ENCODE measurements at regions not wholly inside any gene's neighbourhood (a gene's known extent, or its start where the extent isn't known, plus 50 kb on each side); places are given as distances from the start of the nearest gene placed in this dataset.

- Histone ChIP-seq H3K4me1 (ENCODE audit: control insufficient read depth, insufficient read depth, low read length, poor library complexity, severe bottlenecking) (no peaks in the 10 kb centered on the region), H3K36me3 (ENCODE audit: control insufficient read depth, insufficient read depth, low read length) (no peaks in the 10 kb centered on the region), H3K27ac (ENCODE audit: insufficient read depth, low read length, poor library complexity, severe bottlenecking) (no peak overlapping the region), H3K27me3 (ENCODE audit: control insufficient read depth, insufficient read depth, low read length) (no peaks in the 10 kb centered on the region), H3K9me3 (ENCODE audit: control insufficient read depth in 2 of 2, low read length in 2 of 2) (no peaks in the 10 kb centered on the region), H3K4me3 (ENCODE audit: low read depth, low read length) (no peak overlapping the region)
- peaks cover 6 to 19% (median 9%) of the 10 kb centered on the region in 7 donors for H3K9me3 Mint-ChIP-seq
- no peaks in the 10 kb centered on the region for H3K27me3 Mint-ChIP-seq
- H3K4me1 Mint-ChIP-seq: no peaks in the 10 kb centered on the region
- DNase-seq (no peak), ATAC-seq (ENCODE audit: low read depth in 2 of 2) (no peak)
- no peak overlapping the region for H3K4me3 Mint-ChIP-seq
- no peak overlapping the region for H3K27ac Mint-ChIP-seq
- H3K36me3 Mint-ChIP-seq: no peaks in the 10 kb centered on the region
Measured at GRCh38 chr2:34388446-34388845, 789.3 kb upstream of the FAM98A start.

GRCh38 chr2:34387536-34387935, 788.4 kb upstream of the FAM98A start:
- peaks cover 6 to 19% (median 8%) of the 10 kb centered on the region in 7 donors for H3K9me3 Mint-ChIP-seq
- H3K4me1 ChIP-seq (ENCODE audit: control insufficient read depth, insufficient read depth, low read length, poor library complexity, severe bottlenecking): no peaks in the 10 kb centered on the region
- H3K27ac ChIP-seq (ENCODE audit: insufficient read depth, low read length, poor library complexity, severe bottlenecking): no peak overlapping the region
- H3K27ac Mint-ChIP-seq: no peak overlapping the region
- no peaks in the 10 kb centered on the region for H3K9me3 ChIP-seq (ENCODE audit: control insufficient read depth in 2 of 2, low read length in 2 of 2)
- no peaks in the 10 kb centered on the region for H3K4me1 Mint-ChIP-seq
- no peaks in the 10 kb centered on the region for H3K27me3 Mint-ChIP-seq
- no peaks in the 10 kb centered on the region for H3K36me3 ChIP-seq (ENCODE audit: control insufficient read depth, insufficient read depth, low read length)
- ATAC-seq (ENCODE audit: low read depth in 2 of 2): no peak
- no peaks in the 10 kb centered on the region for H3K27me3 ChIP-seq (ENCODE audit: control insufficient read depth, insufficient read depth, low read length)
- no peak overlapping the region for H3K4me3 Mint-ChIP-seq
- DNase-seq: no peak
- H3K4me3 ChIP-seq (ENCODE audit: low read depth, low read length): no peak overlapping the region
- no peaks in the 10 kb centered on the region for H3K36me3 Mint-ChIP-seq

- Histone ChIP-seq H3K27ac (ENCODE audit: insufficient read depth, low read length, poor library complexity, severe bottlenecking) (no peak overlapping the region), H3K4me1 (ENCODE audit: control insufficient read depth, insufficient read depth, low read length, poor library complexity, severe bottlenecking) (no peaks in the 10 kb centered on the region), H3K9me3 (ENCODE audit: control insufficient read depth in 2 of 2, low read length in 2 of 2) (no peaks in the 10 kb centered on the region), H3K36me3 (ENCODE audit: control insufficient read depth, insufficient read depth, low read length) (no peaks in the 10 kb centered on the region), H3K27me3 (ENCODE audit: control insufficient read depth, insufficient read depth, low read length) (no peaks in the 10 kb centered on the region), H3K4me3 (ENCODE audit: low read depth, low read length) (no peak overlapping the region)
- DNase-seq (no peak), ATAC-seq (ENCODE audit: low read depth in 2 of 2) (no peak)
- Mint-ChIP-seq H3K9me3 (peaks cover 0 to 7% (median 3%) of the 10 kb centered on the region in 7 donors), H3K4me1 (no peaks in the 10 kb centered on the region), H3K27ac (no peak overlapping the region), H3K36me3 (no peaks in the 10 kb centered on the region), H3K27me3 (no peaks in the 10 kb centered on the region), H3K4me3 (no peak overlapping the region)
Measured at GRCh38 chr2:34379586-34379985, 780.5 kb upstream of the FAM98A start.

DNA sequence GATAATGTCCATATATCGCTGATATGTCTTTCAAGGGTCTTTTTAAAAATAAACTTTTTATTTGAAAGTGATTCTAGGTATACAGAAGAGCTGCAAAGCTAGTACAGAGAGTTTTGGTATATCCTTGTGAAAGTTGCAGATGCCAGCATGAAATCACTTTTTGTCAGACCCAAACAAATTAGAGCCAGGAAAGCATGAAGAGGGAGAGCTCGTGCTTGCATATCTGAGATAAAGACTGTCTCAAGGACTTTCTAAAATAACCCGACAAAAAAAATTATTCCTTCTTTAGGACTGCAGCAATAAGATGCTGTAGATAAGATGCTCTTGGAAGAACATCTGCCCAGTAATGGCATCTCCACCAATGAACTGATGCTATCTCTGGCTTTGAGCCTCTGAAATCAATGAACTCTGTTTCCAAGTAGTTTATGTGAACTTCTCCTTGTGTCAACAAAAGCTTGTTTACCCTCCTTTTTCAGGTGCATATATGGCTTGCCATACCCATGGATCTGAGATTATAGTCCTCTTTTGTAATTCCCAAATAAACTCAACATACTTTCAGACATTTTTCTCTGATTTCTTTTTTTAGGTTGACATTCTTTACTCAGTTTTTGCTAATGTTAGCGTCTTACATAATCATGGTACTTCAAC, 774.6 kb upstream of the FAM98A start:
- ATAC-seq (ENCODE audit: low read depth in 2 of 2): no peak
- Mint-ChIP-seq H3K4me1 (no peaks in the 10 kb centered on the region), H3K4me3 (no peak overlapping the region), H3K27me3 (no peaks in the 10 kb centered on the region), H3K9me3 (peaks cover 0 to 10% (median 3%) of the 10 kb centered on the region in 7 donors), H3K36me3 (no peaks in the 10 kb centered on the region), H3K27ac (no peak overlapping the region)
- Histone ChIP-seq H3K27ac (ENCODE audit: insufficient read depth, low read length, poor library complexity, severe bottlenecking) (no peak overlapping the region), H3K36me3 (ENCODE audit: control insufficient read depth, insufficient read depth, low read length) (no peaks in the 10 kb centered on the region), H3K9me3 (ENCODE audit: control insufficient read depth in 2 of 2, low read length in 2 of 2) (no peaks in the 10 kb centered on the region), H3K4me1 (ENCODE audit: control insufficient read depth, insufficient read depth, low read length, poor library complexity, severe bottlenecking) (no peaks in the 10 kb centered on the region), H3K27me3 (ENCODE audit: control insufficient read depth, insufficient read depth, low read length) (no peaks in the 10 kb centered on the region), H3K4me3 (ENCODE audit: low read depth, low read length) (no peak overlapping the region)
- no peak for DNase-seq

DNA sequence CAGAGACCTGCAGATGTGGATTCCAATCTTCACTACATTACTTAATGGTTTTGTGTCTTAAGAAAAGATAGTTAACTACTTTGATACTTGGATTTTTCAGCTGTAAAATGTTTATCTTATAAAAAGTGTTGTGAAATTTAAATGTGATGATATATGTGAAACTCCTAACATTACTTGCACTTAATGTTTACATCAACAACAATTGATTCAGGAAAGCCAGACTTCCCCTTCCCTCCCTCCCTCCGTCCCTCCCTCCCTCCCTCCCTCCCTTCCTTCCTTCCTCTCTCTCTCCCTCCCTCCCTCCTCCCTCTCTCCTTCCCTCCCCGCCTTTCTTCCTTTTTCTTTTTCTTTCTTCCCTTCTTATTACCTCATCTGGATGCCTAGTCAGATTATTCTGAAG, 773.9 kb upstream of the FAM98A start:
- H3K4me3 ChIP-seq (ENCODE audit: low read depth, low read length): no peak overlapping the region
- H3K9me3 Mint-ChIP-seq: peaks cover 0 to 10% (median 3%) of the 10 kb centered on the region in 7 donors
- H3K27ac ChIP-seq (ENCODE audit: insufficient read depth, low read length, poor library complexity, severe bottlenecking): no peak overlapping the region
- H3K27me3 Mint-ChIP-seq: no peaks in the 10 kb centered on the region
- no peaks in the 10 kb centered on the region for H3K4me1 ChIP-seq (ENCODE audit: control insufficient read depth, insufficient read depth, low read length, poor library complexity, severe bottlenecking)
- H3K4me1 Mint-ChIP-seq: no peaks in the 10 kb centered on the region
- no peak overlapping the region for H3K4me3 Mint-ChIP-seq
- H3K27ac Mint-ChIP-seq: no peak overlapping the region
- no peaks in the 10 kb centered on the region for H3K36me3 ChIP-seq (ENCODE audit: control insufficient read depth, insufficient read depth, low read length)
- H3K9me3 ChIP-seq (ENCODE audit: control insufficient read depth in 2 of 2, low read length in 2 of 2): no peaks in the 10 kb centered on the region
- DNase-seq (no peak), ATAC-seq (ENCODE audit: low read depth in 2 of 2) (no peak)
- no peaks in the 10 kb centered on the region for H3K27me3 ChIP-seq (ENCODE audit: control insufficient read depth, insufficient read depth, low read length)
- no peaks in the 10 kb centered on the region for H3K36me3 Mint-ChIP-seq

DNA sequence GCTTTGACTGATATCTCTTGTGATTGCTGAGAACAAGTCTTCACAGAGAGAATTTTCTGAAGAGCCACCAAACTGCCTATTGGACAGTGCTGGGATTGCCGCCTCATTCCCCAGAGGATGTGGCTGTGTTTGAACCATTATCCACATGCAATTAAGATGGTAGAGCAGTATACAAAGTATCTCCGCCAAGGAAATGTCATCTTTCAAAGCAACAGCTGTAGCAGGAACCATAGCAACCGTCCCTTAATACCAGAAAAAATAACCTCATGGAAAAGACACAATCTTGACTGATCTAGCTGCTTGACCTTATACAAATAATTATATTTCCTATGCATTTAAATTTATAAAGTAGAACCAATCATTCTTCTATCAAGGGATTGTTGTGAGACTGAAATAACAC, 772.6 kb upstream of the FAM98A start:
- Histone ChIP-seq H3K4me3 (ENCODE audit: low read depth, low read length) (no peak overlapping the region), H3K36me3 (ENCODE audit: control insufficient read depth, insufficient read depth, low read length) (no peaks in the 10 kb centered on the region), H3K4me1 (ENCODE audit: control insufficient read depth, insufficient read depth, low read length, poor library complexity, severe bottlenecking) (no peaks in the 10 kb centered on the region), H3K27me3 (ENCODE audit: control insufficient read depth, insufficient read depth, low read length) (no peaks in the 10 kb centered on the region), H3K9me3 (ENCODE audit: control insufficient read depth in 2 of 2, low read length in 2 of 2) (no peaks in the 10 kb centered on the region), H3K27ac (ENCODE audit: insufficient read depth, low read length, poor library complexity, severe bottlenecking) (no peak overlapping the region)
- Mint-ChIP-seq H3K4me3 (no peak overlapping the region), H3K27ac (no peak overlapping the region), H3K36me3 (no peaks in the 10 kb centered on the region), H3K4me1 (no peaks in the 10 kb centered on the region), H3K9me3 (peaks cover 0 to 9% (median 0%) of the 10 kb centered on the region in 7 donors), H3K27me3 (no peaks in the 10 kb centered on the region)
- ATAC-seq (ENCODE audit: low read depth in 2 of 2) (no peak), DNase-seq (no peak)

- peaks cover 0 to 6% (median 1%) of the 10 kb centered on the region in 7 donors for H3K9me3 Mint-ChIP-seq
- H3K9me3 ChIP-seq (ENCODE audit: control insufficient read depth in 2 of 2, low read length in 2 of 2): peaks cover 0 to 5% of the 10 kb centered on the region in 2 experiments
- DNase-seq (no peak), ATAC-seq (ENCODE audit: low read depth in 2 of 2) (no peak)
- no peaks in the 10 kb centered on the region for H3K36me3 Mint-ChIP-seq
- H3K27me3 ChIP-seq (ENCODE audit: control insufficient read depth, insufficient read depth, low read length): no peaks in the 10 kb centered on the region
- no peak overlapping the region for H3K4me3 ChIP-seq (ENCODE audit: low read depth, low read length)
- H3K36me3 ChIP-seq (ENCODE audit: control insufficient read depth, insufficient read depth, low read length): no peaks in the 10 kb centered on the region
- H3K27me3 Mint-ChIP-seq: no peaks in the 10 kb centered on the region
- no peaks in the 10 kb centered on the region for H3K4me1 Mint-ChIP-seq
- H3K27ac Mint-ChIP-seq: no peak overlapping the region
- no peak overlapping the region for H3K4me3 Mint-ChIP-seq
- no peaks in the 10 kb centered on the region for H3K4me1 ChIP-seq (ENCODE audit: control insufficient read depth, insufficient read depth, low read length, poor library complexity, severe bottlenecking)
- no peak overlapping the region for H3K27ac ChIP-seq (ENCODE audit: insufficient read depth, low read length, poor library complexity, severe bottlenecking)
Measured at GRCh38 chr2:34368304-34368703, 769.2 kb upstream of the FAM98A start.

DNA sequence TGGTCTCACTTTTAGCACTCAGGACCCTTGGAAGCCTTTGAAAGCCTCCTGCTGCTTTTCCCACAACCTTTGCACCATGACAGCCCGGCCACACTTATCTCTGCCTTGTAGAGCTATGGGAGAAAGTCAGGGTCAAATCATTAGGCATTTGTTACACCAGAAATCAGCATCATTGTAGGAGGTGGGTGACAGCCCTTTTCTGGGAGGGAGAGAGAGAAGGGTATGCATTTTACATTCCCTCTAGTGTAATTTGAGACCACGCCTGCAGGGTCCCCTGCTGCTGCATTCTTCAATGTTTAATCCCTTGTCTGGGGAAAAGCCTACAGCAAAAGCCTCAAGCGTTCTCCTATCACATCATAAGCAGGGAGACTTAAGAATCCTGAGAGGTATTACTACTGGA, 766.8 kb upstream of the FAM98A start:
- H3K27ac Mint-ChIP-seq: no peak overlapping the region
- no peak overlapping the region for H3K27ac ChIP-seq (ENCODE audit: insufficient read depth, low read length, poor library complexity, severe bottlenecking)
- H3K36me3 ChIP-seq (ENCODE audit: control insufficient read depth, insufficient read depth, low read length): no peaks in the 10 kb centered on the region
- peaks cover 0 to 6% (median 0%) of the 10 kb centered on the region in 7 donors for H3K9me3 Mint-ChIP-seq
- no peaks in the 10 kb centered on the region for H3K4me1 Mint-ChIP-seq
- H3K4me3 ChIP-seq (ENCODE audit: low read depth, low read length): no peak overlapping the region
- no peaks in the 10 kb centered on the region for H3K36me3 Mint-ChIP-seq
- H3K27me3 Mint-ChIP-seq: no peaks in the 10 kb centered on the region
- DNase-seq (no peak), ATAC-seq (ENCODE audit: low read depth in 2 of 2) (no peak)
- no peaks in the 10 kb centered on the region for H3K4me1 ChIP-seq (ENCODE audit: control insufficient read depth, insufficient read depth, low read length, poor library complexity, severe bottlenecking)
- H3K4me3 Mint-ChIP-seq: no peak overlapping the region
- H3K9me3 ChIP-seq (ENCODE audit: control insufficient read depth in 2 of 2, low read length in 2 of 2): peaks cover 0 to 5% of the 10 kb centered on the region in 2 experiments
- H3K27me3 ChIP-seq (ENCODE audit: control insufficient read depth, insufficient read depth, low read length): no peaks in the 10 kb centered on the region

Measured in CD4-positive, CD25-positive, alpha-beta regulatory T cell (primary cell).